H1 (cell line): ENCODE measurements at regions not wholly inside any gene's neighbourhood (a gene's known extent, or its start where the extent isn't known, plus 50 kb on each side); places are given as distances from the start of the nearest gene placed in this dataset.

Experiments
- CTCF ChIA-PET: fragments of 300-600 bp; sonication (Branson Sonifier 250); formaldehyde crosslinking; loops from one replicate; lab custom pipeline; 2021; ENCODE audit not compliant: partially characterized antibody; lab: Charles Lee
- POLR2A ChIA-PET: fragments of 300-600 bp; sonication (Branson Sonifier 250); formaldehyde crosslinking; loops from one replicate; lab custom pipeline; 2021; ENCODE audit warnings: inconsistent platforms; ENCODE audit not compliant: partially characterized antibody; lab: Charles Lee
- DNase-seq, 2 experiments: peaks; one replicate each; pipeline versions ENCODE4 v3.0.0 to v3.0.0-alpha.2; 2010 to 2022; ENCODE audit warnings: low spot score in 2 of 2, low read depth in 1 of 2, mixed read lengths in 1 of 2
- FAIRE-seq: peaks from 2 replicates; lab custom pipeline; 2011; peaks lifted over from hg19 to GRCh38; lab: Jason Lieb, UNC
- H2AFZ ChIP-seq: 2 replicates; pipeline ENCODE4 v1.8.1; 2012; ENCODE audit warnings: low read length, inconsistent platforms
- H2AK5ac ChIP-seq: 2 replicates; pipeline ENCODE4 v1.6.1; 2013; ENCODE audit warnings: low read depth, low read length
- H2BK120ac ChIP-seq: replicated peaks from 2 replicates; pipeline ENCODE3; 2013; ENCODE audit warnings: low read depth, low read length, inconsistent platforms
- H2BK12ac ChIP-seq: 2 replicates; pipeline ENCODE4 v1.6.1; 2013; ENCODE audit warnings: low read depth, low read length
- H2BK15ac ChIP-seq: 2 replicates; pipeline ENCODE4 v1.6.1; 2013; ENCODE audit warnings: low read length
- H2BK20ac ChIP-seq: 2 replicates; pipeline ENCODE4 v1.6.1; 2013; ENCODE audit warnings: low read length
- H2BK5ac ChIP-seq: 2 replicates; pipeline ENCODE4 v1.6.1; 2013; ENCODE audit warnings: low read depth, low read length
- H3K14ac ChIP-seq: 2 replicates; pipeline ENCODE4 v1.6.1; 2013; ENCODE audit warnings: inconsistent platforms; ENCODE audit not compliant: insufficient read length
- H3K18ac ChIP-seq: 2 replicates; pipeline ENCODE4 v1.6.1; 2013; ENCODE audit warnings: low read length; ENCODE audit errors: extremely low read depth
- H3K23ac ChIP-seq: 2 replicates; pipeline ENCODE4 v1.6.1; 2013; ENCODE audit warnings: inconsistent platforms; ENCODE audit not compliant: insufficient read length
- H3K23me2 ChIP-seq: 2 replicates; pipeline ENCODE4 v1.6.1; 2013; ENCODE audit warnings: low read depth, low read length
- H3K27ac ChIP-seq: 2 replicates; pipeline ENCODE4 v1.6.1; 2011; ENCODE audit warnings: low read depth, low read length, inconsistent platforms
- H3K27me3 ChIP-seq, 4 experiments: replicated peaks in 1 of 4; 1 replicate in 1 of 4; 2 replicates in 3 of 4; pipeline versions ENCODE4 v1.6.1 to v1.8.1; 2011 to 2013; ENCODE audit warnings: low read length in 3 of 4, mild to moderate bottlenecking in 3 of 4, inconsistent platforms in 2 of 4, mixed read lengths in 2 of 4, moderate library complexity in 1 of 4; ENCODE audit not compliant: control insufficient read depth in 3 of 4, insufficient read depth in 3 of 4; ENCODE audit errors: extremely low read depth in 1 of 4
- H3K36me3 ChIP-seq, 4 experiments: 2 replicates each; pipeline versions ENCODE4 v1.6.1 to v1.8.1; 2011 to 2013; ENCODE audit warnings: mild to moderate bottlenecking in 4 of 4, low read length in 3 of 4, moderate library complexity in 2 of 4, control low read depth in 1 of 4, inconsistent platforms in 1 of 4; ENCODE audit not compliant: insufficient read depth in 4 of 4, control insufficient read depth in 2 of 4
- H3K4ac ChIP-seq: replicated peaks from 2 replicates; pipeline ENCODE3; 2013; ENCODE audit warnings: low read length, low read depth, mixed read lengths, inconsistent platforms; ENCODE audit not compliant: insufficient read length
- H3K4me1 ChIP-seq, 4 experiments: replicated peaks in 1 of 4; 1 replicate in 1 of 4; 2 replicates in 3 of 4; pipeline versions ENCODE4 v1.6.1 to v1.8.1; 2011 to 2013; ENCODE audit warnings: low read length in 3 of 4, inconsistent platforms in 2 of 4, mixed read lengths in 1 of 4; ENCODE audit not compliant: insufficient read depth in 4 of 4, control insufficient read depth in 3 of 4
- H3K4me2 ChIP-seq, 2 experiments: 2 replicates each; pipeline versions ENCODE4 v1.6.1 to v1.8.1; 2011 to 2013; ENCODE audit warnings: low read depth in 2 of 2, low read length in 2 of 2, control low read depth in 1 of 2, inconsistent platforms in 1 of 2, mild to moderate bottlenecking in 1 of 2; ENCODE audit not compliant: insufficient read depth in 1 of 2
- H3K4me3 ChIP-seq, 4 experiments: fragments of 200-600, 300-600 bp in 1 of 4; sonication (generic), shearing (Covaris generic), sonication (Bioruptor Twin) in 1 of 4; 2 replicates each; pipeline versions ENCODE4 v1.5.1 to v1.8.1; 2011 to 2016; ENCODE audit warnings: low read length in 4 of 4, low read depth in 3 of 4, control low read depth in 2 of 4, inconsistent platforms in 2 of 4, mild to moderate bottlenecking in 2 of 4, mixed read lengths in 1 of 4, moderate library complexity in 1 of 4; ENCODE audit not compliant: insufficient read depth in 2 of 4; ENCODE audit errors: extremely low read depth in 1 of 4
- H3K56ac ChIP-seq: replicated peaks from 2 replicates; pipeline ENCODE3; 2013; ENCODE audit warnings: low read depth, mild to moderate bottlenecking, mixed read lengths, low read length, inconsistent platforms; ENCODE audit not compliant: insufficient read length
- H3K79me1 ChIP-seq: 2 replicates; pipeline ENCODE4 v1.6.1; 2013; ENCODE audit warnings: low read depth, low read length, control low read depth
- H3K79me2 ChIP-seq, 2 experiments: 2 replicates each; pipeline versions ENCODE4 v1.6.1 to v1.8.1; 2012 to 2013; ENCODE audit warnings: low read length in 2 of 2, mild to moderate bottlenecking in 2 of 2, inconsistent platforms in 1 of 2; ENCODE audit not compliant: insufficient read depth in 2 of 2, control insufficient read depth in 1 of 2
- H3K9ac ChIP-seq, 4 experiments: replicated peaks in 1 of 4; 1 replicate in 1 of 4; 2 replicates in 3 of 4; pipeline versions ENCODE4 v1.6.1 to v1.8.1; 2011 to 2013; ENCODE audit warnings: low read depth in 3 of 4, low read length in 3 of 4, control low read depth in 2 of 4, mild to moderate bottlenecking in 2 of 4, moderate library complexity in 2 of 4, inconsistent platforms in 1 of 4; ENCODE audit errors: extremely low read depth in 1 of 4
- H3K9me3 ChIP-seq, 2 experiments: 2 replicates each; pipeline versions ENCODE4 v1.6.1 to v1.8.1; 2012 to 2013; ENCODE audit warnings: mild to moderate bottlenecking in 2 of 2, moderate library complexity in 2 of 2, control low read depth in 1 of 2, inconsistent platforms in 1 of 2, low read depth in 1 of 2, low read length in 1 of 2, mixed read lengths in 1 of 2; ENCODE audit not compliant: insufficient read depth in 2 of 2
- H4K20me1 ChIP-seq, 2 experiments: replicated peaks in 1 of 2; 2 replicates each; pipeline versions ENCODE3 to v1.8.1; 2011 to 2013; ENCODE audit warnings: inconsistent platforms in 2 of 2, low read length in 2 of 2, mild to moderate bottlenecking in 1 of 2; ENCODE audit not compliant: insufficient read depth in 2 of 2, control insufficient read depth in 1 of 2
- H4K5ac ChIP-seq: 2 replicates; pipeline ENCODE4 v1.6.1; 2013; ENCODE audit warnings: low read length, low read depth, mixed read lengths, inconsistent platforms; ENCODE audit not compliant: insufficient read length
- H4K8ac ChIP-seq: 2 replicates; pipeline ENCODE4 v1.8.0; 2013; ENCODE audit warnings: mild to moderate bottlenecking, moderate library complexity, low read length, inconsistent platforms; ENCODE audit not compliant: insufficient read depth; ENCODE audit errors: extremely low read depth
- H4K91ac ChIP-seq: replicated peaks from 2 replicates; pipeline ENCODE3; 2013; ENCODE audit warnings: low read length, mixed read lengths, inconsistent platforms; ENCODE audit not compliant: insufficient read length
- BACH1 ChIP-seq: IDR thresholded peaks from 2 replicates; pipeline ENCODE4 v1.6.1; 2012; ENCODE audit warnings: low read length, improper control_type of control experiment
- BRCA1 ChIP-seq: IDR thresholded peaks from 2 replicates; pipeline ENCODE4 v1.6.1; 2012; ENCODE audit warnings: low read depth, low read length, improper control_type of control experiment
- CHD1 ChIP-seq: IDR thresholded peaks from 2 replicates; pipeline ENCODE4 v1.6.1; 2012; ENCODE audit warnings: low read depth, low read length, improper control_type of control experiment
- HDAC6 ChIP-seq: IDR thresholded peaks from one replicate; pipeline ENCODE4 v1.7.1; 2012; ENCODE audit warnings: low read depth, mild to moderate bottlenecking, inconsistent platforms, low read length, moderate library complexity
- JUND ChIP-seq: IDR thresholded peaks from 2 replicates; pipeline ENCODE4 v1.6.1; 2011; ENCODE audit warnings: mild to moderate bottlenecking, improper control_type of control experiment, low read length
- KDM4A ChIP-seq: IDR thresholded peaks from one replicate; pipeline ENCODE4 v1.7.1; 2012; ENCODE audit warnings: low read depth, mild to moderate bottlenecking, moderate library complexity, low read length, inconsistent platforms; ENCODE audit not compliant: severe bottlenecking
- MAFK ChIP-seq: IDR thresholded peaks from 2 replicates; pipeline ENCODE4 v1.6.1; 2012; ENCODE audit warnings: low read depth, mild to moderate bottlenecking, improper control_type of control experiment, low read length
- NANOG ChIP-seq: IDR thresholded peaks from 2 replicates; pipeline ENCODE4 v1.6.1; 2011; ENCODE audit warnings: low read length, low read depth, mild to moderate bottlenecking, inconsistent platforms; ENCODE audit not compliant: insufficient read depth, poor library complexity, severe bottlenecking
- RBBP5 ChIP-seq: IDR thresholded peaks from 2 replicates; pipeline ENCODE4 v1.7.1; 2012; ENCODE audit warnings: low read depth, mild to moderate bottlenecking, inconsistent platforms, low read length, moderate library complexity, borderline replicate concordance
- SUZ12 ChIP-seq: fragments of 200-600 bp; sonication (generic); IDR thresholded peaks from 2 replicates; pipeline ENCODE4 v1.6.1; 2012; ENCODE audit warnings: mild to moderate bottlenecking, inconsistent platforms, low read length, moderate library complexity, mixed read lengths
- WGBS, 2 experiments: shearing (Covaris generic) in 1 of 2; methylation state at CpG; one replicate each; pipeline versions ENCODE4 v1.1.6 to v1.1.7; 2013 to 2015; ENCODE audit warnings: low lambda C conversion rate in 2 of 2, mixed read lengths in 2 of 2, inconsistent platforms in 1 of 2, low coverage in 1 of 2, missing lambda C conversion rate in 1 of 2; ENCODE audit not compliant: insufficient replicate concordance in 2 of 2, insufficient coverage in 1 of 2, insufficient read length in 1 of 2; ENCODE audit errors: extremely low coverage in 1 of 2, missing lambda C conversion rate in 1 of 2; 5-methylcytosine and 5-hydroxymethylcytosine counted together

DNA sequence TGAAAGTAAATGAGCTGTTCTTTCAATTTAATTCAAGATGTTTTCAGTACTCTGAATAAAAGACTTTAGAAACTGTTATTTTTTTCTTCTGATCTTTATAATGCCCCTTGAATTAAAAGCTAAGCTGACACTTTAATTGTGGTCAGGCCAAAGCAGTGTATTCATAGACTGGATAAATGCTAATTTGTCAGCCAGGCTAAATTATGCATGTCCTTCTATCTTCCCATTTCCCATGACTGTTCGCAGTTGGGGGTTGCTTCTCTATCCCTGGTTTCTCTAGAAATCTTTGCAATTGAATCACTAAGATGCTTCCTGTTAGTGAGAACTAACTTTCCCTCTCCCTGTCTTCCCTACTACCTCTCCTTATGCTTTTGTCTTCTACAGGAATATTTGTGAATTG is 396.2 kb downstream of the RFPL4B start:
- Histone ChIP-seq H3K4me2 (no peak overlapping the region), H3K18ac (no peak overlapping the region), H2BK120ac (no peak overlapping the region), H3K9ac (no peak overlapping the region), H3K56ac (no peak overlapping the region), H3K27me3 (no peaks in the 10 kb centered on the region), H3K79me1 (no peaks in the 10 kb centered on the region), H3K23ac (no peak overlapping the region), H3K36me3 (no peaks in the 10 kb centered on the region), H3K79me2 (no peaks in the 10 kb centered on the region), H2BK15ac (no peak overlapping the region), H2BK20ac (no peak overlapping the region), H3K23me2 (no peaks in the 10 kb centered on the region), H4K5ac (no peak overlapping the region), H4K91ac (no peak overlapping the region), H4K8ac (no peak overlapping the region), H2BK5ac (no peak overlapping the region), H2AFZ (no peak overlapping the region), H2BK12ac (no peak overlapping the region), H3K9me3 (no peaks in the 10 kb centered on the region), H2AK5ac (no peak overlapping the region), H3K4me3 (no peak overlapping the region), H3K27ac (no peak overlapping the region), H3K14ac (no peak overlapping the region), H3K4me1 (no peaks in the 10 kb centered on the region; a peak in 1 of 7 replicates), H3K4ac (no peak overlapping the region), H4K20me1 (no peaks in the 10 kb centered on the region)
- ChIA-PET POLR2A (no interaction called here), CTCF (no interaction called here)
- DNase-seq (no peak), FAIRE-seq (peak; percentile 45)
- TF ChIP-seq JUND (no peak), BRCA1 (no peak), MAFK (no peak), NANOG (no peak), CHD1 (no peak), SUZ12 (no peak), BACH1 (no peak), KDM4A (no peak), RBBP5 (no peak), HDAC6 (no peak)
- 19% methylated on average over 1 of the region's 1 CpG; no CpG with 5 or more reads in 1 of the 2 experiments for WGBS, 2 experiments
